Mammary epithelial cell (primary cell): ENCODE measurements at regions not wholly inside any gene's neighbourhood (a gene's known extent, or its start where the extent isn't known, plus 50 kb on each side); places are given as distances from the start of the nearest gene placed in this dataset.

Experiments
- CTCF ChIP-seq, 2 donors: IDR thresholded peaks in 1 of 2; conservative IDR thresholded peaks in 1 of 2; 2 replicates each; pipeline ENCODE4 v1.5.1; 2011 to 2012; ENCODE audit warnings: inconsistent platforms in 2 of 2, low read length in 2 of 2, mild to moderate bottlenecking in 2 of 2, control low read depth in 1 of 2, low read depth in 1 of 2; ENCODE audit not compliant: insufficient read depth in 1 of 2; ENCODE audit errors: extremely low read depth in 1 of 2
- EZH2 ChIP-seq: IDR thresholded peaks from 2 replicates; pipeline ENCODE4 v1.6.1; 2012; ENCODE audit warnings: low read length, inconsistent platforms, borderline replicate concordance

- TF ChIP-seq CTCF (conservative IDR thresholded peaks at IDR 0.05 in 1 of 2, IDR thresholded peaks at IDR 0.05 in 1 of 2; ENCODE audit: extremely low read depth in 1 of 2, insufficient read depth in 1 of 2, low read depth in 1 of 2, low read length in 2 of 2) (no peak), EZH2 (no peak)
These were observed 134.8 kb upstream of the ANKRD28 start for GRCh38 chr3:15932348-15933300.
